ENCODE measurements at regions not wholly inside any gene's neighbourhood (a gene's known extent, or its start where the extent isn't known, plus 50 kb on each side); places are given as distances from the start of the nearest gene placed in this dataset.
A peak's percentile ranks its signal among the peaks of the same experiment; 100 is the strongest.

- no peaks in the 10 kb centered on the region for H3K79me1 ChIP-seq (ENCODE audit: low read depth in 1 of 2, low read length in 2 of 2)
- no peak overlapping the region for H2BK5ac ChIP-seq (ENCODE audit: low read depth, low read length, poor library complexity, severe bottlenecking)
- H3K9me3 ChIP-seq (ENCODE audit: control insufficient read depth, insufficient read depth, low read length): no peaks in the 10 kb centered on the region
- ChIA-PET POLR2A (ENCODE audit: unreplicated experiment) (no interaction called here), CTCF (no interaction called here)
- H4K5ac ChIP-seq (ENCODE audit: low read depth, low read length): no peak overlapping the region
- TF ChIP-seq RAD21 (IDR thresholded peaks at IDR 0.05; ENCODE audit: low read length) (peak; percentile 63), RCOR1 (IDR thresholded peaks at IDR 0.05; ENCODE audit: insufficient replicate concordance, low read length) (no peak), FOS (IDR thresholded peaks at IDR 0.05; ENCODE audit: low read depth, low read length) (no peak), CTCF (conservative IDR thresholded peaks at IDR 0.05; ENCODE audit: low read depth, low read length) (peak; percentile 69), MAZ (IDR thresholded peaks at IDR 0.05; ENCODE audit: borderline replicate concordance, low read depth, low read length) (no peak), SMC3 (IDR thresholded peaks at IDR 0.05; ENCODE audit: low read depth, low read length) (peak; percentile 58)
- dilution Hi-C loops (cut with HindIII; ENCODE audit: low sequenced_read_pairs, unreplicated experiment): no loop called here
- in situ Hi-C loops (cut with MboI; ENCODE audit: low sequenced_read_pairs): no loop called here
- no peak overlapping the region for H3K4me3 ChIP-seq (ENCODE audit: insufficient read depth, low read depth, low read length)
- no peaks in the 10 kb centered on the region for H3K27me3 ChIP-seq (ENCODE audit: control insufficient read depth, insufficient read depth, low read length)
- no peaks in the 10 kb centered on the region for H4K20me1 ChIP-seq (ENCODE audit: insufficient read depth, low read length)
- no peak overlapping the region for H3K4ac ChIP-seq (ENCODE audit: low read depth, low read length)
- DNase-seq (peak; percentile 11), ATAC-seq (ENCODE audit: low read depth) (no peak)
- no peak overlapping the region for H3K56ac ChIP-seq (ENCODE audit: extremely low read depth, insufficient read depth, low read length)
- no peak overlapping the region for H3K14ac ChIP-seq (replicated peaks; ENCODE audit: low read depth, low read length)
- no peak overlapping the region for H3K18ac ChIP-seq (ENCODE audit: low read depth, low read length)
- H3K27ac ChIP-seq (ENCODE audit: insufficient read depth, low read length): no peak overlapping the region
- no peak overlapping the region for H2AFZ ChIP-seq (replicated peaks; ENCODE audit: low read length, poor library complexity)
- no peak overlapping the region for H2BK20ac ChIP-seq (ENCODE audit: low read depth, low read length)
- intact Hi-C loops (cut with micrococcal nuclease): loop anchor here (5.0 kb wide), 1 partner anchor 1171 kb away; no protein-coding TSS in a partner anchor
- H4K91ac ChIP-seq (ENCODE audit: insufficient read depth, low read depth, low read length): no peak overlapping the region
- no peak overlapping the region for H3K23ac ChIP-seq (ENCODE audit: low read depth, low read length)
- no peak overlapping the region for H3K4me2 ChIP-seq (ENCODE audit: low read depth, low read length)
- no peak overlapping the region for H2AK5ac ChIP-seq (ENCODE audit: low read depth, low read length)
- no peak overlapping the region for H2BK15ac ChIP-seq (ENCODE audit: low read depth, low read length)
- H3K4me1 ChIP-seq (ENCODE audit: control insufficient read depth, insufficient read depth, low read length): no peaks in the 10 kb centered on the region
- no peak overlapping the region for H2AK9ac ChIP-seq (replicated peaks; ENCODE audit: low read depth, low read length, poor library complexity)
- H3K9ac ChIP-seq (ENCODE audit: low read depth, low read length): no peak overlapping the region
- no peaks in the 10 kb centered on the region for H3K36me3 ChIP-seq (ENCODE audit: control insufficient read depth, insufficient read depth, low read length)
- no TSS peak for BruUV-seq (replicated peaks)
- WGBS, 2 experiments (ENCODE audit: extremely low coverage in 2 of 2, insufficient read length in 1 of 2): no CpG with 5 or more reads among the region's 2 CpGs
- H3K9me1 ChIP-seq (ENCODE audit: insufficient read depth, low read length): no peaks in the 10 kb centered on the region
- no peak overlapping the region for H2BK120ac ChIP-seq (ENCODE audit: low read depth, low read length)
- no peak overlapping the region for H4K8ac ChIP-seq (ENCODE audit: low read depth in 2 of 2, low read length in 2 of 2)
Measured at GRCh38 chr13:90868321-90868920, 479.1 kb upstream of the MIR17HG start.

All from IMR-90 (cell line).